ENCODE measurements at regions not wholly inside any gene's neighbourhood (a gene's known extent, or its start where the extent isn't known, plus 50 kb on each side); places are given as distances from the start of the nearest gene placed in this dataset.

- no peak overlapping the region for H3K4me3 ChIP-seq (ENCODE audit: low read depth, low read length)
- TF ChIP-seq CTCF (IDR thresholded peaks at IDR 0.05; ENCODE audit: borderline replicate concordance, insufficient read depth, low read depth, low read length): no peak
Observed at GRCh38 chr12:105613269-105613668, 282.8 kb downstream of the C12orf75 start.

- TF ChIP-seq CTCF (IDR thresholded peaks at IDR 0.05; ENCODE audit: borderline replicate concordance, insufficient read depth, low read depth, low read length): no peak
- no peak overlapping the region for H3K4me3 ChIP-seq (ENCODE audit: low read depth, low read length)
Observed at GRCh38 chr12:105613887-105614286, 283.4 kb downstream of the C12orf75 start.

- TF ChIP-seq CTCF (IDR thresholded peaks at IDR 0.05; ENCODE audit: borderline replicate concordance, insufficient read depth, low read depth, low read length): no peak
Observed at GRCh38 chr12:105616971-105617540, 286.6 kb downstream of the C12orf75 start.

GRCh38 chr12:105622220-105622619 is 291.7 kb downstream of the C12orf75 start:
- H3K4me3 ChIP-seq (ENCODE audit: low read depth, low read length): no peak overlapping the region
- no peak for TF ChIP-seq CTCF (IDR thresholded peaks at IDR 0.05; ENCODE audit: borderline replicate concordance, insufficient read depth, low read depth, low read length)

More at GRCh38 chr12:105616971-105617540, 286.6 kb downstream of the C12orf75 start:
- H3K4me3 ChIP-seq (ENCODE audit: low read depth, low read length): no peak overlapping the region

GRCh38 chr12:105622846-105623736 is 292.6 kb downstream of the C12orf75 start:
- no peak overlapping the region for H3K4me3 ChIP-seq (ENCODE audit: low read depth, low read length)
- TF ChIP-seq CTCF (IDR thresholded peaks at IDR 0.05; ENCODE audit: borderline replicate concordance, insufficient read depth, low read depth, low read length): no peak

GRCh38 chr12:105626653-105627052 is 296.2 kb downstream of the C12orf75 start:
- H3K4me3 ChIP-seq (ENCODE audit: low read depth, low read length): no peak overlapping the region
- TF ChIP-seq CTCF (IDR thresholded peaks at IDR 0.05; ENCODE audit: borderline replicate concordance, insufficient read depth, low read depth, low read length): no peak

GRCh38 chr12:105637470-105637869 is 307.0 kb downstream of the C12orf75 start:
- H3K4me3 ChIP-seq (ENCODE audit: low read depth, low read length): no peak overlapping the region
- TF ChIP-seq CTCF (IDR thresholded peaks at IDR 0.05; ENCODE audit: borderline replicate concordance, insufficient read depth, low read depth, low read length): no peak
